ENCODE measurements at regions not wholly inside any gene's neighbourhood (a gene's known extent, or its start where the extent isn't known, plus 50 kb on each side); places are given as distances from the start of the nearest gene placed in this dataset.

DNA sequence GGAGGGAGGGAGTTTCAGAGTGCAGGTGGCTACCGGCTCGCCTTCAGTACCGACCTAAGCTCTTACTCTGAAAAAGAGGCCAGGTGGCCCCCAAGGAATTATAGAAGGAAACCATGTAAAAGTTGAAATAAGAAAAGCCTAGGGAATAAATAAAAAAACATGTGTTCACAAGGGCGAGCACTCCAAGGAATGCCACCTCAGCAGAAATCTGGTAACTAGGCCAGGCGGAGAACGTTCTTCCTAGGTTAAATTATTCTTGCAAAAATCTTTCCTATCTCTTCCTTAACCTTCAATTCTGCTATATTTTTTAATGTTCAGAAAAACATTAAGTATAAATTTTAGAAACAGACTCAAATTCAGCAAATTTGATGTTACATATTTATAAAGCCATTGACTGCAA lies 1260.3 kb upstream of the SLC10A2 start:
- H3K4me3 ChIP-seq (ENCODE audit: control insufficient read depth, low read depth, low read length): no peak overlapping the region
- TF ChIP-seq, protein P1, sequence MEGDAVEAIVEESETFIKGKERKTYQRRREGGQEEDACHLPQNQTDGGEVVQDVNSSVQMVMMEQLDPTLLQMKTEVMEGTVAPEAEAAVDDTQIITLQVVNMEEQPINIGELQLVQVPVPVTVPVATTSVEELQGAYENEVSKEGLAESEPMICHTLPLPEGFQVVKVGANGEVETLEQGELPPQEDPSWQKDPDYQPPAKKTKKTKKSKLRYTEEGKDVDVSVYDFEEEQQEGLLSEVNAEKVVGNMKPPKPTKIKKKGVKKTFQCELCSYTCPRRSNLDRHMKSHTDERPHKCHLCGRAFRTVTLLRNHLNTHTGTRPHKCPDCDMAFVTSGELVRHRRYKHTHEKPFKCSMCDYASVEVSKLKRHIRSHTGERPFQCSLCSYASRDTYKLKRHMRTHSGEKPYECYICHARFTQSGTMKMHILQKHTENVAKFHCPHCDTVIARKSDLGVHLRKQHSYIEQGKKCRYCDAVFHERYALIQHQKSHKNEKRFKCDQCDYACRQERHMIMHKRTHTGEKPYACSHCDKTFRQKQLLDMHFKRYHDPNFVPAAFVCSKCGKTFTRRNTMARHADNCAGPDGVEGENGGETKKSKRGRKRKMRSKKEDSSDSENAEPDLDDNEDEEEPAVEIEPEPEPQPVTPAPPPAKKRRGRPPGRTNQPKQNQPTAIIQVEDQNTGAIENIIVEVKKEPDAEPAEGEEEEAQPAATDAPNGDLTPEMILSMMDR (conservative IDR thresholded peaks at IDR 0.05; ENCODE audit: control insufficient read depth, insufficient read depth, low read depth, low read length): no peak
- DNase-seq (ENCODE audit: low read depth): no peak

DNA sequence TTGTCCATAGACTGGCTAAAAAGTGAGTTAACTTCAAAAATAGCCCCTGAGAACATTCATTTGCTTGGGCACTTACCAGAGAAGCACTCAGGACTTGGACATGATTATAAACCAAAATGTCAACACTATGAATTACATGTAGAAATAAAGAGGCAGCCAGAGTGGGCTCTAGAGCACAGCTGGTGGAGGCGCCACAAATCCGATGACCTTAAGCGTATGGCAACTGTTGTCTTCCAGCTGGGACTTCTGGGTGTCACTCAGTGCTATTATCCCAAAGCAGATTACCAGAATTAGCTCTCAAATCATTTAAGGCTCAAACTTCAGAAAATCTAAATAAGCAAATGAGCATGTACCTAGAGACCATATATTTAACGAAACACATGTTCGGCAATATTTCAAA lies 1255.5 kb upstream of the SLC10A2 start:
- DNase-seq (ENCODE audit: low read depth): no peak
- TF ChIP-seq, protein P1 (conservative IDR thresholded peaks at IDR 0.05; ENCODE audit: control insufficient read depth, insufficient read depth, low read depth, low read length): no peak

DNA sequence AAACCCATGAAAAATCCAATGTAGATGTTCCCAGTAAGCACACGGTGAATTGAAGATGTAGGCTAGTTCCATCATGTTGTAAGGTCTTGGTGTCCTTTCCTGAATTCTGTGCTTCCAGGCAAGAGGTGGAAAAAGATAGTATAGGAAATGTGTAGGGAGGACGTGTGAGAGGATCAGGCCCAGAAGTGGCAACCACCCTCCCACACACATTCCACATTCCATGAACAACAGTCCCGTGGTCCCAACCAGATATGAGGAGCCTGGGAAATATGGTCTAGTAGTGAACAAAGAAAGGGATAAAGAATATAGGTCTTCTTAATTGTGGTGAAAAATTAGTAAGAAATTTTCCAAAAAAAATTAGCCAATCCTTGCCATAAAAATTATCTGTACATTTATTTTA lies 1254.2 kb upstream of the SLC10A2 start:
- H3K4me3 ChIP-seq (ENCODE audit: control insufficient read depth, low read depth, low read length): no peak overlapping the region
- TF ChIP-seq, protein P1 (conservative IDR thresholded peaks at IDR 0.05; ENCODE audit: control insufficient read depth, insufficient read depth, low read depth, low read length): no peak
- no peak for DNase-seq (ENCODE audit: low read depth)

More for the DNA sequence above, 1255.5 kb upstream of the SLC10A2 start:
- no peak overlapping the region for H3K4me3 ChIP-seq (ENCODE audit: control insufficient read depth, low read depth, low read length)

DNA sequence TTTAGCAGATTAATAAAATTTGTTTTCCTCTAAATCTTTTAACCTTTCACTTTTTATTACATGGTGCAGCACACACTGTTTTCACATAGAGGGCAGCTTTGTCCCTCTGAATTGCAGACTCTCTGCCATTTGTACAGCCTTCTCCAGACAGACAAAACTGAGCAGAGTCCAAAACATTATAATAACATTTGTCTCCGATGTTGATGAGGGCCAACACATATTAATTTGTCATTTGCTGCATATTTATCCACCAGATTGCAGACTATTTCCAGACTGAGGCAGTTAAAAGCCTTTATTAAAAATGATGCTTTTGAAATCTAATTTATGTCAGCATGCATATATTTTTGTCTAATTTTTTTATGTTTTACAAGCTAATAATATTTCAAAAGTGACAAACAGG lies 1251.9 kb upstream of the SLC10A2 start:
- TF ChIP-seq, protein P1 (conservative IDR thresholded peaks at IDR 0.05; ENCODE audit: control insufficient read depth, insufficient read depth, low read depth, low read length): peak; percentile 35
- H3K4me3 ChIP-seq (ENCODE audit: control insufficient read depth, low read depth, low read length): no peak overlapping the region
- DNase-seq (ENCODE audit: low read depth): peak; percentile 34

DNA sequence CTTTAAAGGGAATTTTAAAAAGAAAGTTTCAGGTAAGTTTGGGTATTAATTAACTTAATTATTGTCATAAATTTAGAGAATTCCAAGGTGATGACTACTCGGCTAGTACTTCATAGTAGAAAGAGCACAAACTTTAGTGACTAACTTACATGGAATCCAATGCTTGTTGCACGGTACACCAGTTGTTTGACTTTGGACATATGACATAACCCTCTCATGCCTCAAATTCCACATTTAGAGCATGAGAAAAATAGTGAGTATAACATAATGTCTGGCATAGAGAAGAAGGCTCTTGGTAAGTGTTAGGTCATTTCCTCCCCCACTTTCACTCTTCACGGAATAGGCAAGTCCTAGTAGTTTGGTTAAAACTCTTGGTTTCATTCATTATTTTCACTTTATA lies 1249.4 kb upstream of the SLC10A2 start:
- DNase-seq (ENCODE audit: low read depth): peak; percentile 86
- TF ChIP-seq, protein P1 (conservative IDR thresholded peaks at IDR 0.05; ENCODE audit: control insufficient read depth, insufficient read depth, low read depth, low read length): no peak
- H3K4me3 ChIP-seq (ENCODE audit: control insufficient read depth, low read depth, low read length): no peak overlapping the region

DNA sequence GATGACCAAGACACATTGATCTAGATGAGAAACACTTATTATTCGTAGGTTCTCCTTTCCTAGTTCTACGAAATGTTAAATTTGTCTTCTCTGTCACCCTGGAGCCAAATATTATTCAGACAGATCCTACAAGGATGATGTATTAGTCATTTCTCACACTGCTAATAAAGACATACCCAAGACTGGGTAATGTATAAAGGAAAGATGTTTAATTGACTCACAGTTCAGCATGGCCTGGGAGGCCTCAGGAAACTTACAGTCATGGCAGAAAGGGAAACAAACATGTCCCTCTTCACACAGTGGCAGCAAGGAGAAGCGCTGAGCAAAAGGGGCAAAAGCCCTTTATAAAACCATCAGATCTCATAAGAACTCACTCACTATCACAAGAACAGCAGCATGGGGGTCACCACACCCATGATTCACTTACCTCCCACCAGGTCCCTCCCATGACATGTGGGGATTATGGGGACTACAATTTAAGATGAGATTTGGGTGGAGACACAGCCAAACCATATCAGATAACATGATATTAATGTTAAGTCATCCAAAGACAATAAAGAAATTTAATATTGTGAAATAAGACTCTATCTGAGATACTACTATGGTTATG lies 1248.8 kb upstream of the SLC10A2 start:
- DNase-seq (ENCODE audit: low read depth): no peak
- H3K4me3 ChIP-seq (ENCODE audit: control insufficient read depth, low read depth, low read length): no peak overlapping the region
- TF ChIP-seq, protein P1 (conservative IDR thresholded peaks at IDR 0.05; ENCODE audit: control insufficient read depth, insufficient read depth, low read depth, low read length): no peak

DNA sequence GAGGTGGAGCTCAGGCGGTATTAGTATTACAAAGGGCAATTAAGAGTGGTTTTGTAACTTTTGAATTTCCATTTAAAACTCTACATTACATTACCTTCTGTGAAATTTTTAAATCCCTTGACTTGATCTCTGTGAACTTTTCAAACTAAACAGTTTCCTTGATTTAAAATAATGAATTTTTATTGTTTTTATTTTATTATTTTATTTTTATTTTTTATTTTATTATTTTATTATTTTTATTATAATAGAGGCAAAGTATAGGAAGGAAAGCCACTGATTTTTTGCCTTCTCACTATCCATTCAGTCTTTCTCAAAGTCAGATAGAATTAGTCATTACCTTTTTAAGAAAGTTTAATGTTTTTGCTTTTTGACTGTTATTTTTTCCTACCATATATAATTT lies 1248.1 kb upstream of the SLC10A2 start:
- TF ChIP-seq, protein P1 (conservative IDR thresholded peaks at IDR 0.05; ENCODE audit: control insufficient read depth, insufficient read depth, low read depth, low read length): no peak
- DNase-seq (ENCODE audit: low read depth): no peak

More for the DNA sequence above, 1248.1 kb upstream of the SLC10A2 start:
- no peak overlapping the region for H3K4me3 ChIP-seq (ENCODE audit: control insufficient read depth, low read depth, low read length)
